Mucosa of rectum (tissue), 2 donors: ENCODE measurements at regions not wholly inside any gene's neighbourhood (a gene's known extent, or its start where the extent isn't known, plus 50 kb on each side); places are given as distances from the start of the nearest gene placed in this dataset.
"Not testable (repeated sequence)": the region's sequence is repeated elsewhere in the genome, so short reads cannot be mapped to it uniquely, and the experiment has no call there.

Experiments used
- H3K27ac ChIP-seq, 2 donors: one replicate each; pipeline ENCODE4 v1.7.0; 2013; ENCODE audit warnings: inconsistent platforms in 2 of 2, low read depth in 2 of 2, low read length in 2 of 2
- H3K27me3 ChIP-seq, 2 donors: one replicate each; pipeline ENCODE4 v1.7.0; 2013; ENCODE audit warnings: low read length in 2 of 2; ENCODE audit not compliant: control insufficient read depth in 2 of 2, insufficient read depth in 2 of 2
- H3K36me3 ChIP-seq, 2 donors: one replicate each; pipeline ENCODE4 v1.7.0; 2013; ENCODE audit warnings: low read length in 2 of 2; ENCODE audit not compliant: control insufficient read depth in 2 of 2, insufficient read depth in 2 of 2
- H3K4me1 ChIP-seq, 2 donors: one replicate each; pipeline ENCODE4 v1.7.0; 2013; ENCODE audit warnings: low read length in 2 of 2, mild to moderate bottlenecking in 1 of 2; ENCODE audit not compliant: control insufficient read depth in 2 of 2, insufficient read depth in 2 of 2
- H3K4me3 ChIP-seq, 2 donors: one replicate each; pipeline ENCODE4 v1.7.0; 2013; ENCODE audit warnings: low read length in 2 of 2
- H3K9ac ChIP-seq, 2 donors: one replicate each; pipeline ENCODE4 v1.7.0; 2013; ENCODE audit warnings: low read length in 2 of 2, low read depth in 1 of 2, mild to moderate bottlenecking in 1 of 2
- H3K9me3 ChIP-seq, 2 donors: one replicate each; pipeline ENCODE4 v1.7.0; 2013; ENCODE audit warnings: low read length in 2 of 2; ENCODE audit not compliant: control insufficient read depth in 2 of 2
- donor health status: healthy.
- donor health status: Normal muscosa, but diverticular disease.

GRCh38 chr5:125064621-125065438 is 318.4 kb upstream of the ZNF608 start:
- Histone ChIP-seq H3K27ac (no peak overlapping the region), H3K36me3 (no peaks in the 10 kb centered on the region), H3K9me3 (no peaks in the 10 kb centered on the region), H3K4me1 (no peaks in the 10 kb centered on the region), H3K27me3 (no peaks in the 10 kb centered on the region), H3K9ac (no peak overlapping the region), H3K4me3 (no peak overlapping the region)

GRCh38 chr5:125065741-125066140 is 319.3 kb upstream of the ZNF608 start:
- Histone ChIP-seq H3K4me3 (no peak overlapping the region), H3K27me3 (no peaks in the 10 kb centered on the region), H3K36me3 (no peaks in the 10 kb centered on the region), H3K4me1 (no peaks in the 10 kb centered on the region), H3K27ac (no peak overlapping the region), H3K9me3 (no peaks in the 10 kb centered on the region), H3K9ac (no peak overlapping the region)

- Histone ChIP-seq H3K9me3 (peaks cover 4% of the 10 kb centered on the region in 2 donors), H3K36me3 (no peaks in the 10 kb centered on the region), H3K27ac (no peak overlapping the region), H3K4me3 (no peak overlapping the region), H3K9ac (no peak overlapping the region), H3K27me3 (no peaks in the 10 kb centered on the region), H3K4me1 (no peaks in the 10 kb centered on the region)
Measured at GRCh38 chr5:125070961-125071360, 324.5 kb upstream of the ZNF608 start.

DNA sequence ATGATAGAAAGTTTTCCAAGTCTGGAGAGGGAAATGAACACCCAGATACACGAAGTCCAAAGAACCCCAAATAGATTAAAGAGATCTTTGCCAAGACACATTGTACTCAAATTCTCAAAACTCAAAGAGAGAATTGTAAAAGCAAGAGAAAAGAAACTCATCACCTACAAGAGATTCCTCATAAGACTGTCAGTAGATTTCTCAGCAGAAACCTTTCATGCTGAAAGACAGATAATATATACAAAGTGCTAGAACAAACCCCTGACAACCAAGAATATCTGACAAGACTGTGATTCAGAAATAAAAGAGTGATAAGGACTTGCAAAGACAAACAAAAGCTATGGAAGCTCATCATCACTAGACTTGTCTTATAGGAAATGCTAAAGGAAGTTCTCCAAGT is 326.7 kb upstream of the ZNF608 start:
- Histone ChIP-seq H3K9ac (no peak overlapping the region), H3K36me3 (no peaks in the 10 kb centered on the region), H3K4me3 (no peak overlapping the region), H3K4me1 (no peaks in the 10 kb centered on the region), H3K27me3 (no peaks in the 10 kb centered on the region), H3K27ac (no peak overlapping the region), H3K9me3 (peaks cover 4% of the 10 kb centered on the region in 2 donors)

- Histone ChIP-seq H3K27ac (no peak overlapping the region), H3K4me1 (no peaks in the 10 kb centered on the region), H3K36me3 (no peaks in the 10 kb centered on the region), H3K9me3 (peaks cover 4% of the 10 kb centered on the region in 2 donors), H3K4me3 (no peak overlapping the region), H3K9ac (no peak overlapping the region), H3K27me3 (no peaks in the 10 kb centered on the region)
Measured at GRCh38 chr5:125075567-125075966, 329.1 kb upstream of the ZNF608 start.

GRCh38 chr5:125079028-125079427 is 332.6 kb upstream of the ZNF608 start:
- not testable (repeated sequence) for H3K27ac ChIP-seq, H3K9me3 ChIP-seq

GRCh38 chr5:125081101-125081500 is 334.7 kb upstream of the ZNF608 start:
- H3K4me3 ChIP-seq, result no peak overlapping the region
- H3K4me1 ChIP-seq, result no peaks in the 10 kb centered on the region
- H3K9me3 ChIP-seq, result no peaks in the 10 kb centered on the region
- no peaks in the 10 kb centered on the region for H3K27me3 ChIP-seq
- H3K27ac ChIP-seq, result no peak overlapping the region
- H3K36me3 ChIP-seq, result no peaks in the 10 kb centered on the region
- no peak overlapping the region for H3K9ac ChIP-seq

More at GRCh38 chr5:125079028-125079427, 332.6 kb upstream of the ZNF608 start:
- not testable (repeated sequence) for H3K4me3 ChIP-seq, H3K4me1 ChIP-seq, H3K9ac ChIP-seq, H3K36me3 ChIP-seq, H3K27me3 ChIP-seq

GRCh38 chr5:125083981-125084380 is 337.5 kb upstream of the ZNF608 start:
- Histone ChIP-seq H3K4me3 (no peak overlapping the region), H3K36me3 (no peaks in the 10 kb centered on the region), H3K4me1 (no peaks in the 10 kb centered on the region), H3K27ac (no peak overlapping the region), H3K9ac (no peak overlapping the region), H3K9me3 (no peaks in the 10 kb centered on the region), H3K27me3 (no peaks in the 10 kb centered on the region)

GRCh38 chr5:125085797-125086505 is 339.5 kb upstream of the ZNF608 start:
- no peaks in the 10 kb centered on the region for H3K36me3 ChIP-seq
- no peak overlapping the region for H3K9ac ChIP-seq
- H3K4me3 ChIP-seq, result no peak overlapping the region
- H3K27ac ChIP-seq, result no peak overlapping the region
- no peaks in the 10 kb centered on the region for H3K4me1 ChIP-seq
- no peaks in the 10 kb centered on the region for H3K27me3 ChIP-seq
- H3K9me3 ChIP-seq, result no peaks in the 10 kb centered on the region

GRCh38 chr5:125088522-125089105 is 342.2 kb upstream of the ZNF608 start:
- H3K36me3 ChIP-seq, result no peaks in the 10 kb centered on the region
- no peaks in the 10 kb centered on the region for H3K27me3 ChIP-seq
- H3K9ac ChIP-seq, result no peak overlapping the region
- no peak overlapping the region for H3K27ac ChIP-seq
- no peaks in the 10 kb centered on the region for H3K9me3 ChIP-seq
- no peaks in the 10 kb centered on the region for H3K4me1 ChIP-seq
- no peak overlapping the region for H3K4me3 ChIP-seq
